PC-9 (cell line): ENCODE measurements at regions not wholly inside any gene's neighbourhood (a gene's known extent, or its start where the extent isn't known, plus 50 kb on each side); places are given as distances from the start of the nearest gene placed in this dataset.

Experiments
- BruUV-seq: library from RNA; stranded (reverse); fragments of 400-500 nt; replicated peaks from 2 replicates; lab custom pipeline; 2021; lab: Mats Ljungman, UMichigan
- CTCF ChIA-PET: fragments of 300-600 bp; sonication (Branson Sonifier 250); formaldehyde crosslinking; loops from one replicate; lab custom pipeline; 2022; ENCODE audit warnings: antibody characterized with exemption; lab: Charles Lee
- POLR2A ChIA-PET: fragments of 300-600 bp; sonication (Branson Sonifier 250); formaldehyde crosslinking; loops from one replicate; lab custom pipeline; 2022; ENCODE audit warnings: antibody characterized with exemption; ENCODE audit not compliant: unreplicated experiment; lab: Charles Lee
- DNase-seq, 2 experiments: peaks; one replicate each; pipeline versions ENCODE4 v3.0.0 to v3.0.0-alpha.2; 2015 to 2022; ENCODE audit warnings: mixed read lengths in 1 of 2
- H2AFZ ChIP-seq: fragments of 200-600 bp; sonication (generic); 2 replicates; pipeline ENCODE4 v1.8.1; 2017; ENCODE audit warnings: antibody characterized with exemption
- H3F3A ChIP-seq: fragments of 200-600 bp; sonication (generic); 2 replicates; pipeline ENCODE4 v1.8.1; 2017; ENCODE audit warnings: antibody characterized with exemption, mild to moderate bottlenecking, low read depth; ENCODE audit not compliant: insufficient read depth
- H3K27ac ChIP-seq: fragments of 200-600 bp; sonication (generic); 2 replicates; pipeline ENCODE4 v1.6.1; 2016; ENCODE audit warnings: mixed run types
- H3K27me3 ChIP-seq: fragments of 200-600 bp; sonication (generic); 2 replicates; pipeline ENCODE4 v1.6.1; 2016; ENCODE audit warnings: low read depth, mixed run types; ENCODE audit not compliant: insufficient read depth
- H3K36me3 ChIP-seq: fragments of 200-600 bp; sonication (generic); 2 replicates; pipeline ENCODE4 v1.6.1; 2016; ENCODE audit warnings: low read depth, mixed run types
- H3K4me1 ChIP-seq: fragments of 200-600 bp; sonication (generic); replicated peaks from 2 replicates; pipeline ENCODE4 v1.6.1; 2016; ENCODE audit warnings: mixed run types; ENCODE audit not compliant: insufficient read depth
- H3K4me2 ChIP-seq: fragments of 200-600 bp; sonication (generic); 2 replicates; pipeline ENCODE4 v1.6.1; 2017; ENCODE audit warnings: mixed run types
- H3K4me3 ChIP-seq: fragments of 200-600 bp; sonication (generic); 2 replicates; pipeline ENCODE4 v1.6.1; 2016; ENCODE audit warnings: mixed run types
- H3K79me2 ChIP-seq: fragments of 200-600 bp; sonication (generic); 2 replicates; pipeline ENCODE4 v1.6.1; 2017; ENCODE audit warnings: low read depth, mixed run types
- H3K9me2 ChIP-seq: fragments of 200-600 bp; sonication (generic); 2 replicates; pipeline ENCODE4 v1.8.1; 2017; ENCODE audit warnings: mild to moderate bottlenecking; ENCODE audit not compliant: insufficient read depth
- H3K9me3 ChIP-seq: fragments of 200-600 bp; sonication (generic); 2 replicates; pipeline ENCODE4 v1.8.1; 2016; ENCODE audit warnings: low read depth; ENCODE audit not compliant: insufficient read depth
- H4K20me1 ChIP-seq: fragments of 200-600 bp; sonication (generic); 2 replicates; pipeline ENCODE4 v1.8.1; 2017; ENCODE audit not compliant: insufficient read depth
- EZH2 ChIP-seq: fragments of 200-600 bp; sonication (generic); IDR thresholded peaks from 2 replicates; pipeline ENCODE4 v1.8.0; 2017; ENCODE audit warnings: antibody characterized with exemption, low read depth
- intact Hi-C: fragments of 100-400 bp; cut with micrococcal nuclease; formaldehyde crosslinking; loops from one replicate; pipeline ENCODE4 v1.10.0; 2022; ENCODE audit not compliant: unreplicated experiment
- TF ChIP-seq, protein P1 (sequence below): fragments of 200-600 bp; sonication (generic); conservative IDR thresholded peaks from 2 replicates; pipeline ENCODE4 v1.6.1; 2017; ENCODE audit warnings: mixed run types, antibody characterized with exemption, mild to moderate bottlenecking, moderate library complexity

- DNase-seq = no peak
- Histone ChIP-seq H3K4me2 (no peak overlapping the region), H2AFZ (no peak overlapping the region), H3F3A (no peaks in the 10 kb centered on the region), H3K4me3 (no peak overlapping the region), H3K27ac (no peak overlapping the region), H3K9me2 (no peaks in the 10 kb centered on the region), H3K36me3 (no peaks in the 10 kb centered on the region), H3K79me2 (no peaks in the 10 kb centered on the region), H4K20me1 (no peaks in the 10 kb centered on the region), H3K4me1 (no peaks in the 10 kb centered on the region), H3K27me3 (no peaks in the 10 kb centered on the region), H3K9me3 (no peaks in the 10 kb centered on the region)
- intact Hi-C loops = no loop called here
- no peak for TF ChIP-seq EZH2
- TF ChIP-seq, protein P1, sequence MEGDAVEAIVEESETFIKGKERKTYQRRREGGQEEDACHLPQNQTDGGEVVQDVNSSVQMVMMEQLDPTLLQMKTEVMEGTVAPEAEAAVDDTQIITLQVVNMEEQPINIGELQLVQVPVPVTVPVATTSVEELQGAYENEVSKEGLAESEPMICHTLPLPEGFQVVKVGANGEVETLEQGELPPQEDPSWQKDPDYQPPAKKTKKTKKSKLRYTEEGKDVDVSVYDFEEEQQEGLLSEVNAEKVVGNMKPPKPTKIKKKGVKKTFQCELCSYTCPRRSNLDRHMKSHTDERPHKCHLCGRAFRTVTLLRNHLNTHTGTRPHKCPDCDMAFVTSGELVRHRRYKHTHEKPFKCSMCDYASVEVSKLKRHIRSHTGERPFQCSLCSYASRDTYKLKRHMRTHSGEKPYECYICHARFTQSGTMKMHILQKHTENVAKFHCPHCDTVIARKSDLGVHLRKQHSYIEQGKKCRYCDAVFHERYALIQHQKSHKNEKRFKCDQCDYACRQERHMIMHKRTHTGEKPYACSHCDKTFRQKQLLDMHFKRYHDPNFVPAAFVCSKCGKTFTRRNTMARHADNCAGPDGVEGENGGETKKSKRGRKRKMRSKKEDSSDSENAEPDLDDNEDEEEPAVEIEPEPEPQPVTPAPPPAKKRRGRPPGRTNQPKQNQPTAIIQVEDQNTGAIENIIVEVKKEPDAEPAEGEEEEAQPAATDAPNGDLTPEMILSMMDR = no peak
- ChIA-PET POLR2A (interaction anchor here (0.5 kb wide), 1 partner anchor 260 kb away, joined by 3 read pairs; no protein-coding TSS in a partner anchor), CTCF (no interaction called here)
- BruUV-seq = no TSS peak
Measured at GRCh38 chr3:43964640-43965039, 273.9 kb downstream of the ABHD5 start.

- intact Hi-C loops = no loop called here
- no peaks in the 10 kb centered on the region for H3K9me2 ChIP-seq
- no peak overlapping the region for H2AFZ ChIP-seq
- no peak overlapping the region for H3K4me3 ChIP-seq
- H3K4me2 ChIP-seq = no peak overlapping the region
- POLR2A ChIA-PET = no interaction called here
- TF ChIP-seq EZH2 = no peak
- TF ChIP-seq, protein P1 = no peak
- no peaks in the 10 kb centered on the region for H3K27me3 ChIP-seq
- no TSS peak for BruUV-seq
- H3K4me1 ChIP-seq = no peaks in the 10 kb centered on the region
- no peak for DNase-seq
- H3K9me3 ChIP-seq = no peaks in the 10 kb centered on the region
- H4K20me1 ChIP-seq = no peaks in the 10 kb centered on the region
- no peaks in the 10 kb centered on the region for H3F3A ChIP-seq
- no peaks in the 10 kb centered on the region for H3K79me2 ChIP-seq
- H3K36me3 ChIP-seq = no peaks in the 10 kb centered on the region
- H3K27ac ChIP-seq = no peak overlapping the region
- CTCF ChIA-PET = no interaction called here
Measured at GRCh38 chr3:43965656-43966055, 274.9 kb downstream of the ABHD5 start.

- no peaks in the 10 kb centered on the region for H3K9me2 ChIP-seq
- ChIA-PET POLR2A (no interaction called here), CTCF (no interaction called here)
- H3K79me2 ChIP-seq = no peaks in the 10 kb centered on the region
- no TSS peak for BruUV-seq
- H3K4me3 ChIP-seq = no peak overlapping the region
- intact Hi-C loops = no loop called here
- H4K20me1 ChIP-seq = no peaks in the 10 kb centered on the region
- no peaks in the 10 kb centered on the region for H3K9me3 ChIP-seq
- no peak overlapping the region for H3K27ac ChIP-seq
- H3K36me3 ChIP-seq = no peaks in the 10 kb centered on the region
- H3F3A ChIP-seq = no peaks in the 10 kb centered on the region
- no peaks in the 10 kb centered on the region for H3K4me1 ChIP-seq
- H3K4me2 ChIP-seq = no peak overlapping the region
- TF ChIP-seq EZH2 = no peak
- TF ChIP-seq, protein P1 = no peak
- H2AFZ ChIP-seq = no peak overlapping the region
- no peaks in the 10 kb centered on the region for H3K27me3 ChIP-seq
- DNase-seq = no peak
Measured at GRCh38 chr3:43966126-43966525, 275.4 kb downstream of the ABHD5 start.
